ENCODE measurements at regions not wholly inside any gene's neighbourhood (a gene's known extent, or its start where the extent isn't known, plus 50 kb on each side); places are given as distances from the start of the nearest gene placed in this dataset.

GRCh38 chr5:133827830-133828229 is 140.6 kb downstream of the C5orf15 start:
- TF ChIP-seq, protein P1, sequence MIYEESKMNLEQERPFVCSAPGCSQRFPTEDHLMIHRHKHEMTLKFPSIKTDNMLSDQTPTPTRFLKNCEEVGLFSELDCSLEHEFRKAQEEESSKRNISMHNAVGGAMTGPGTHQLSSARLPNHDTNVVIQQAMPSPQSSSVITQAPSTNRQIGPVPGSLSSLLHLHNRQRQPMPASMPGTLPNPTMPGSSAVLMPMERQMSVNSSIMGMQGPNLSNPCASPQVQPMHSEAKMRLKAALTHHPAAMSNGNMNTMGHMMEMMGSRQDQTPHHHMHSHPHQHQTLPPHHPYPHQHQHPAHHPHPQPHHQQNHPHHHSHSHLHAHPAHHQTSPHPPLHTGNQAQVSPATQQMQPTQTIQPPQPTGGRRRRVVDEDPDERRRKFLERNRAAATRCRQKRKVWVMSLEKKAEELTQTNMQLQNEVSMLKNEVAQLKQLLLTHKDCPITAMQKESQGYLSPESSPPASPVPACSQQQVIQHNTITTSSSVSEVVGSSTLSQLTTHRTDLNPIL (CRISPR knock-in tag; IDR thresholded peaks at IDR 0.05; ENCODE audit: low read depth) = no peak
- TF ChIP-seq PATZ1 (CRISPR knock-in tag; IDR thresholded peaks at IDR 0.05; ENCODE audit: borderline replicate concordance) = no peak
- TF ChIP-seq, protein P2, sequence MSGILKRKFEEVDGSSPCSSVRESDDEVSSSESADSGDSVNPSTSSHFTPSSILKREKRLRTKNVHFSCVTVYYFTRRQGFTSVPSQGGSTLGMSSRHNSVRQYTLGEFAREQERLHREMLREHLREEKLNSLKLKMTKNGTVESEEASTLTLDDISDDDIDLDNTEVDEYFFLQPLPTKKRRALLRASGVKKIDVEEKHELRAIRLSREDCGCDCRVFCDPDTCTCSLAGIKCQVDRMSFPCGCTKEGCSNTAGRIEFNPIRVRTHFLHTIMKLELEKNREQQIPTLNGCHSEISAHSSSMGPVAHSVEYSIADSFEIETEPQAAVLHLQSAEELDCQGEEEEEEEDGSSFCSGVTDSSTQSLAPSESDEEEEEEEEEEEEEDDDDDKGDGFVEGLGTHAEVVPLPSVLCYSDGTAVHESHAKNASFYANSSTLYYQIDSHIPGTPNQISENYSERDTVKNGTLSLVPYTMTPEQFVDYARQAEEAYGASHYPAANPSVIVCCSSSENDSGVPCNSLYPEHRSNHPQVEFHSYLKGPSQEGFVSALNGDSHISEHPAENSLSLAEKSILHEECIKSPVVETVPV (CRISPR knock-in tag; IDR thresholded peaks at IDR 0.05) = no peak
- no peak for TF ChIP-seq ZFP30 (CRISPR knock-in tag; IDR thresholded peaks at IDR 0.05)
- TF ChIP-seq CSDC2 (CRISPR knock-in tag; IDR thresholded peaks at IDR 0.05) = no peak
- no peak for TF ChIP-seq ZC3H10 (CRISPR knock-in tag; IDR thresholded peaks at IDR 0.05)
- no peak for TF ChIP-seq BACH2 (CRISPR knock-in tag; IDR thresholded peaks at IDR 0.05; ENCODE audit: borderline replicate concordance)
- TF ChIP-seq ARNTL (CRISPR knock-in tag; IDR thresholded peaks at IDR 0.05; ENCODE audit: borderline replicate concordance, low read depth) = no peak
- TF ChIP-seq ZFP3 (CRISPR knock-in tag; IDR thresholded peaks at IDR 0.05) = no peak
- no peak for TF ChIP-seq RARB (CRISPR knock-in tag; IDR thresholded peaks at IDR 0.05)
- TF ChIP-seq ZNF70 (CRISPR knock-in tag; IDR thresholded peaks at IDR 0.05) = no peak
